Endodermal cell (in vitro differentiated cells): ENCODE measurements at regions not wholly inside any gene's neighbourhood (a gene's known extent, or its start where the extent isn't known, plus 50 kb on each side); places are given as distances from the start of the nearest gene placed in this dataset.

Experiments used
- DNase-seq: peaks from one replicate; pipeline ENCODE4 v3.0.0-alpha.2; 2017
- H3K27ac ChIP-seq: 2 replicates; pipeline ENCODE4 v1.5.1; 2013; ENCODE audit warnings: mild to moderate bottlenecking, low read depth, low read length, moderate library complexity
- H3K27me3 ChIP-seq: 2 replicates; pipeline ENCODE4 v1.6.1; 2013; ENCODE audit warnings: mild to moderate bottlenecking, low read length, moderate library complexity; ENCODE audit not compliant: insufficient read depth, control insufficient read depth, poor library complexity, severe bottlenecking
- H3K36me3 ChIP-seq: 2 replicates; pipeline ENCODE4 v1.7.0; 2013; ENCODE audit warnings: mild to moderate bottlenecking, low read length, moderate library complexity; ENCODE audit not compliant: control insufficient read depth, insufficient read depth
- H3K4me1 ChIP-seq: one replicate; pipeline ENCODE4 v1.7.0; 2013; ENCODE audit warnings: low read length; ENCODE audit not compliant: control insufficient read depth, insufficient read depth
- H3K4me3 ChIP-seq: 2 replicates; pipeline ENCODE4 v1.5.1; 2013; ENCODE audit warnings: mild to moderate bottlenecking, low read length, moderate library complexity
- H3K9ac ChIP-seq: 2 replicates; pipeline ENCODE4 v1.6.1; 2013; ENCODE audit warnings: mild to moderate bottlenecking, low read length, moderate library complexity; ENCODE audit not compliant: poor library complexity, severe bottlenecking; ENCODE audit errors: extremely low read depth
- H3K9me3 ChIP-seq: 2 replicates; pipeline ENCODE4 v1.6.1; 2013; ENCODE audit warnings: mild to moderate bottlenecking, low read length, moderate library complexity; ENCODE audit not compliant: control insufficient read depth
- H3K27ac Mint-ChIP-seq: 2 replicates; pipeline ENCODE4 v1.8.0; 2020; ENCODE audit warnings: mixed read lengths
- H3K27me3 Mint-ChIP-seq: 2 replicates; pipeline ENCODE4 v1.8.0; 2021; ENCODE audit warnings: mild to moderate bottlenecking, mixed read lengths; ENCODE audit not compliant: insufficient read depth
- H3K36me3 Mint-ChIP-seq: 2 replicates; pipeline ENCODE4 v1.8.0; 2020; ENCODE audit warnings: low read depth, mixed read lengths
- H3K4me1 Mint-ChIP-seq: 2 replicates; pipeline ENCODE4 v1.8.0; 2020; ENCODE audit warnings: mixed read lengths
- H3K4me3 Mint-ChIP-seq: 2 replicates; pipeline ENCODE4 v1.8.0; 2020; ENCODE audit warnings: mild to moderate bottlenecking, moderate library complexity, mixed read lengths
- H3K9me3 Mint-ChIP-seq: 2 replicates; pipeline ENCODE4 v1.8.0; 2020; ENCODE audit warnings: mild to moderate bottlenecking, mixed read lengths
- WGBS, 2 experiments: methylation state at CpG; one replicate each; pipeline versions ENCODE4 v1.1.5 to v1.1.7; 2013; ENCODE audit warnings: missing lambda C conversion rate in 2 of 2, mixed read lengths in 1 of 2; ENCODE audit not compliant: insufficient coverage in 1 of 2, insufficient read length in 1 of 2; 5-methylcytosine and 5-hydroxymethylcytosine counted together
- TF ChIP-seq, protein P1 (sequence below): fragments of 200-600 bp; sonication (generic); conservative IDR thresholded peaks from 2 replicates; pipeline ENCODE4 v1.5.0; 2021; ENCODE audit warnings: antibody characterized with exemption, mild to moderate bottlenecking

DNA sequence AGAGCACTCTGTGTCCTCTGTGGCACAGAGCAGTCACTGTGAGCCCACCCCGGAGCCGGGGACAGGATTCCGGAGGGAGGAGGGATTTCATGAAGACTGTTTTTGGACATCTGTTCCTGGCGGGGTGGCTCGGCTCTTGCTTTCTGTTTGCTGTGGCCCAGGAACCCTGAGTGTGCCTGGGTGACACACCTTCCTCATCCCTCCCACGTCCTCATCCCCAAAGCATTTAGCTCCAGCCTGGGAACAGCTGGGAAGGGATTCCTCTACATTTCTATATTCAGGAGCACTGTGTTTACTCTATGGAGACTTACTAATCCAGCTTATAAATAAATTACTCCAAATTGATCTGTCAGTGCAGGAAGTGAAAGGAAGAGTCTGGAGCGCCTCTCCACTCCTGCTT is 97.8 kb upstream of the UBL3 start:
- Histone ChIP-seq H3K36me3 (no peaks in the 10 kb centered on the region), H3K27ac (no peak overlapping the region), H3K9ac (no peak overlapping the region), H3K4me3 (no peak overlapping the region), H3K4me1 (peaks cover 2% of the 10 kb centered on the region), H3K9me3 (no peaks in the 10 kb centered on the region), H3K27me3 (no peaks in the 10 kb centered on the region)
- TF ChIP-seq, protein P1, sequence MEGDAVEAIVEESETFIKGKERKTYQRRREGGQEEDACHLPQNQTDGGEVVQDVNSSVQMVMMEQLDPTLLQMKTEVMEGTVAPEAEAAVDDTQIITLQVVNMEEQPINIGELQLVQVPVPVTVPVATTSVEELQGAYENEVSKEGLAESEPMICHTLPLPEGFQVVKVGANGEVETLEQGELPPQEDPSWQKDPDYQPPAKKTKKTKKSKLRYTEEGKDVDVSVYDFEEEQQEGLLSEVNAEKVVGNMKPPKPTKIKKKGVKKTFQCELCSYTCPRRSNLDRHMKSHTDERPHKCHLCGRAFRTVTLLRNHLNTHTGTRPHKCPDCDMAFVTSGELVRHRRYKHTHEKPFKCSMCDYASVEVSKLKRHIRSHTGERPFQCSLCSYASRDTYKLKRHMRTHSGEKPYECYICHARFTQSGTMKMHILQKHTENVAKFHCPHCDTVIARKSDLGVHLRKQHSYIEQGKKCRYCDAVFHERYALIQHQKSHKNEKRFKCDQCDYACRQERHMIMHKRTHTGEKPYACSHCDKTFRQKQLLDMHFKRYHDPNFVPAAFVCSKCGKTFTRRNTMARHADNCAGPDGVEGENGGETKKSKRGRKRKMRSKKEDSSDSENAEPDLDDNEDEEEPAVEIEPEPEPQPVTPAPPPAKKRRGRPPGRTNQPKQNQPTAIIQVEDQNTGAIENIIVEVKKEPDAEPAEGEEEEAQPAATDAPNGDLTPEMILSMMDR, result no peak
- no peak for DNase-seq
- Mint-ChIP-seq H3K4me1 (peaks cover 25% of the 10 kb centered on the region), H3K27ac (no peak overlapping the region), H3K27me3 (peaks cover 4% of the 10 kb centered on the region), H3K4me3 (no peak overlapping the region), H3K9me3 (no peaks in the 10 kb centered on the region), H3K36me3 (no peaks in the 10 kb centered on the region)
- 84 to 100% methylated on average over 1 to 7 of the region's 7 CpGs for WGBS, 2 experiments

DNA sequence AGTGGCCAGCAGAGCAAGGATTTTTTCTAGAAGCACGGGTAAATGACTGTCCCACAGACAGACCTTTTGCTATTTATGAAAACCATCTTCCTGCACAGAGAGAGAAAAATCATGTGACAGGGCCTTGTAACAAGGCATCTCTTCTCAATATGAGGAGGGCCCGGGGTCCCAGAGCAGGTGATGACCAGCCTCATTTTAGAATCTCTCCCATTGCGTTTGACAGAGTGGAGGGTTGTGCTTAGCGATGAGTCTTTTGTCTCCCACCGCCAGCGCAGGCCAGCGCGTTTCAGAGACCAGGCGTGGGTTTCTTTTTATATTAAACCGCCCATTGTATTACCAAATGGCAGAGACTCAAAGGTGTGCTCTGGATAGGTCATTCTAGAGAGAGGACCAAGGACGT is 97.4 kb upstream of the UBL3 start:
- H3K36me3 Mint-ChIP-seq, result no peaks in the 10 kb centered on the region
- TF ChIP-seq, protein P1, result no peak
- Histone ChIP-seq H3K27ac (no peak overlapping the region), H3K4me3 (no peak overlapping the region), H3K9ac (no peak overlapping the region), H3K4me1 (peaks cover 4% of the 10 kb centered on the region), H3K9me3 (no peaks in the 10 kb centered on the region), H3K27me3 (no peaks in the 10 kb centered on the region), H3K36me3 (no peaks in the 10 kb centered on the region)
- H3K27ac Mint-ChIP-seq, result no peak overlapping the region
- H3K9me3 Mint-ChIP-seq, result no peaks in the 10 kb centered on the region
- peaks cover 4% of the 10 kb centered on the region for H3K27me3 Mint-ChIP-seq
- H3K4me3 Mint-ChIP-seq, result no peak overlapping the region
- no peak for DNase-seq
- peaks cover 29% of the 10 kb centered on the region for H3K4me1 Mint-ChIP-seq
- 94 to 98% methylated on average over 7 to 11 of the region's 11 CpGs for WGBS, 2 experiments

DNA sequence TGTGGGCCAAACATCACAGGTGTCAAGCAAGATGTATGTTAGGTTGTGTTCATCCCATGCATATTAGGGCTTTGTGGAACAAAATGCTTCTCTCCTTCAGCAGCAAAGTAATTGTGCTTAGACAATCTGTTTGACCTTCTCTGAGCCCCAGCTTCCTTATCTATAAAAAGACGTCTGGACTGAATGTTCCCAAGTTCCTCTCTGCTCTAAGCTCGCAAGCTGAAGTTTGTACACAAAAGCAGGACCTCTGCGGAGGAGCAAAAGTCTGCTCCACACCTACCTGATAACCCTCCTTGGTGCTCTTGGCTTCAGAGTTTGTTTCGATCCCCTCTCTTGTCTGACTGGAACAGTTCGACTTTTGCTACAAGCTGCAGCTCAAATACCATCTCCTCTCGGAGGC is 95.7 kb upstream of the UBL3 start:
- Histone ChIP-seq H3K9me3 (no peaks in the 10 kb centered on the region), H3K27ac (no peak overlapping the region), H3K4me1 (peaks cover 5% of the 10 kb centered on the region), H3K9ac (no peak overlapping the region), H3K36me3 (no peaks in the 10 kb centered on the region), H3K27me3 (no peaks in the 10 kb centered on the region), H3K4me3 (no peak overlapping the region)
- DNase-seq, result no peak
- 92 to 95% methylated on average over 6 of the region's 6 CpGs for WGBS, 2 experiments
- no peaks in the 10 kb centered on the region for H3K9me3 Mint-ChIP-seq
- H3K27me3 Mint-ChIP-seq, result peaks cover 6% of the 10 kb centered on the region
- TF ChIP-seq, protein P1, result no peak
- H3K36me3 Mint-ChIP-seq, result no peaks in the 10 kb centered on the region
- no peak overlapping the region for H3K4me3 Mint-ChIP-seq
- H3K27ac Mint-ChIP-seq, result no peak overlapping the region
- peaks cover 46% of the 10 kb centered on the region for H3K4me1 Mint-ChIP-seq
